H1 (cell line): ENCODE measurements at regions not wholly inside any gene's neighbourhood (a gene's known extent, or its start where the extent isn't known, plus 50 kb on each side); places are given as distances from the start of the nearest gene placed in this dataset.

Experiments used
- KDM4A ChIP-seq: IDR thresholded peaks from one replicate; pipeline ENCODE4 v1.7.1; 2012; ENCODE audit warnings: low read depth, mild to moderate bottlenecking, moderate library complexity, low read length, inconsistent platforms; ENCODE audit not compliant: severe bottlenecking
- MAX ChIP-seq: IDR thresholded peaks from 2 replicates; pipeline ENCODE4 v1.6.1; 2012; ENCODE audit warnings: inconsistent platforms

GRCh38 chr13:33971562-33971819 lies 153.5 kb downstream of the RFC3 start (continued):
- TF ChIP-seq MAX: no peak
- no peak for TF ChIP-seq KDM4A
